Stimulated activated naive CD8-positive, alpha-beta T cell treated with anti-CD3 and anti-CD28 coated beads, Interleukin-15, Interleukin-2, amounts not matched to agents 100 ng/mL and 50 ng/mL, for 24 hours (primary cell): ENCODE measurements at regions not wholly inside any gene's neighbourhood (a gene's known extent, or its start where the extent isn't known, plus 50 kb on each side); places are given as distances from the start of the nearest gene placed in this dataset.

Experiments
- H3K27ac Mint-ChIP-seq: one replicate; pipeline ENCODE4 v1.8.0; 2021; ENCODE audit warnings: mild to moderate bottlenecking, mixed read lengths
- H3K27me3 Mint-ChIP-seq: one replicate; pipeline ENCODE4 v1.8.0; 2021; ENCODE audit warnings: mixed read lengths
- H3K36me3 Mint-ChIP-seq: one replicate; pipeline ENCODE4 v1.8.0; 2021; ENCODE audit warnings: low read depth, mixed read lengths
- H3K4me1 Mint-ChIP-seq: one replicate; pipeline ENCODE4 v1.8.0; 2021; ENCODE audit warnings: low read depth, mixed read lengths
- H3K4me3 Mint-ChIP-seq: one replicate; pipeline ENCODE4 v1.8.0; 2021; ENCODE audit warnings: mild to moderate bottlenecking, mixed read lengths
- H3K9me3 Mint-ChIP-seq: one replicate; pipeline ENCODE4 v1.8.0; 2021; ENCODE audit warnings: mixed read lengths

DNA sequence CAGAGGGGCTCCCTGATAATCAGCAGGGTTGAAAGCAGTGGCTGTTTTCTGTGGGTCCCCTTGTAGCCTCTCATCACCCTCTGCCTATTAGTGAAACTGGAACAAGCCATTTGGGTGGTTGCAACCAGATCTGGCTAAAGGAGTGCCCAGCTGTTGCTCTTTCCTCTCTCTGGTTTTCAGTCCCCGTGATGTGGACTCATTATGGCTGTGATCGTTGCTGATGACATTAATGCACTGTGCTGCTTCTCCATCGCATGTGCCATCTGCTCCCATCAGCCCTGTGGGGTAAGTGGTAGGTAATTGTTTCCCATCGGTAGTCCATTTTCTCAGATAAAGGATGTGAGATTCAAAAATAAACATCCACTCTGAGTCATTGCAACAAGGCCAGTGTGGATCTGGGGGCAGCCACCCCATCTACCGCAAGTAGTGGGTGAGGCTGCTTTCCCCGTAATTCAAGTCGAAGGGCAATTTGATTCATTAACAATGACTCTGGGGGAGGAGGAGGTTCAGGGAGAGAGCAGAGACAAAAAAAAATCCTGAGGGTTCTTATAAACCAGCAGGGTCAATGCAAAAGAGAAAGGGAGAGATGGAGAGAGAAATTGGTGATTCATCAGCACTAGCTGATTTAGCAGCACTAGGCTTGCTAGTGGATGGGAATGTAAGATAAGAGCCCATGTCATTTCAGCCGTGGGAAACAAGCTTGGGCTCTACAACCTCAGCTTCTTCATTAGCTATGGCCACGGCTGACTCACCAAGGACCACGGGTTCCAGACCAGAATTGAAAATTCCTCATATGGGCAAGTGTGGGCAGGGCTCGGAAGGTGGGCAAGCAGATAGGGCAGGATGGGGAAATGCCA lies 357.8 kb downstream of the MID1IP1 start:
- H3K4me3 Mint-ChIP-seq, result no peak overlapping the region
- peaks cover 9% of the 10 kb centered on the region for H3K27me3 Mint-ChIP-seq
- peaks cover 49% of the 10 kb centered on the region for H3K4me1 Mint-ChIP-seq
- no peaks in the 10 kb centered on the region for H3K36me3 Mint-ChIP-seq
- H3K27ac Mint-ChIP-seq, result no peak overlapping the region
- no peaks in the 10 kb centered on the region for H3K9me3 Mint-ChIP-seq

DNA sequence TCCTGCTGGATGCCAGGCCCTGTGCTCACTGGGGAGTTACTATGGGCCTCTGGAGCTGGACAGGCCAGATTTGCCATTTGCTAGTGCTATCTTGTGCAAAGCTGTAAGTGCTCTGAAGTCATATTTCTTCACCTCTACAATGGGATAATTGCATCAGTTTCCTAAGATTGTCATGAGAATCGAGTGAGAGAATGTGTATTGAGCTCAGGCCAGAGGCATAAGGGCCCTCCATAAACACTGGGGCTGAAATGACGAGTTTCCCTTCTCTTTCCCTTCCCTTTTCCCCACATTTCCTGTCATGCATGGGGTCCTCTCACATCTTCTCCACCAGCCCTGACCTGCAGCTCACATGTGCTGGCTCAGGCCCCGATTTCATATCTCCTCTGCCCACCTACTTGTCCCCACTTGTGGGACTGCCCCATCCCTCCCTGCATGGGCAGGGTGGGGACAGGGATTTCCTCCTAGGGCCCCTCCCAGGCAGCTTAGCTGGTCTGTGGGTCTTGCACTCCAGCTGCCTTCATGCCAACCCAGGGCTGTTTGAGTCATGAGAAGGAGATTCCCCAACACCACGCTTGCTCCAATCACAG lies 358.8 kb downstream of the MID1IP1 start:
- Mint-ChIP-seq H3K4me3 (no peak overlapping the region), H3K27ac (peak overlapping the region; percentile 40), H3K36me3 (no peaks in the 10 kb centered on the region), H3K9me3 (no peaks in the 10 kb centered on the region), H3K4me1 (peaks cover 55% of the 10 kb centered on the region), H3K27me3 (peaks cover 9% of the 10 kb centered on the region)

- H3K27ac Mint-ChIP-seq, result peak overlapping the region; percentile 81
- peak overlapping the region; percentile 20 for H3K4me3 Mint-ChIP-seq
- no peaks in the 10 kb centered on the region for H3K9me3 Mint-ChIP-seq
- no peaks in the 10 kb centered on the region for H3K36me3 Mint-ChIP-seq
- H3K27me3 Mint-ChIP-seq, result peaks cover 9% of the 10 kb centered on the region
- H3K4me1 Mint-ChIP-seq, result peaks cover 60% of the 10 kb centered on the region
These were observed 360.5 kb downstream of the MID1IP1 start for GRCh38 chrX:39161611-39162255.

DNA sequence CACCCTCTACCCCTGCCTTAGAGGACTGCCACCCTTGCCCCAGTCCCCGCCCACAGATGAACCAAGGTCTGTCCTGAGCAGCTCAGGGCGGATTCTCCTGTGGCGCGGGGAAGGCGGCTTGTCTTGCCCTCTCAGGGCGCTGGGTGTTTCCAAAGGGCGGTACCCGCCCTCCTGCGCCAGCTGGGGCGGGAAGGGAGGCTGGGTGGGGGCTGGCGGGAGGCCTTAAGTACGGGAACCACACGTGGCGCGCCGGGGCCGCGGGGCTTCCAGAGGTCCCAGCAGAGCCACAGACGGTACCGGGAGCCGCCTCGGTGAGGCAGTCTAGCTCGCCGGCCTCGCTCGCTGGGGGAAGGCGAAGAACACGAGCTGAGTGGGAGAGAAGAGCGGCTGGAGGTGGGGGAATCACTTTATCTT lies 361.1 kb downstream of the MID1IP1 start:
- Mint-ChIP-seq H3K27me3 (peaks cover 9% of the 10 kb centered on the region), H3K9me3 (no peaks in the 10 kb centered on the region), H3K4me1 (peaks cover 60% of the 10 kb centered on the region)

GRCh38 chrX:39163581-39164126 lies 362.4 kb downstream of the MID1IP1 start:
- no peak overlapping the region for H3K27ac Mint-ChIP-seq
- peaks cover 4% of the 10 kb centered on the region for H3K27me3 Mint-ChIP-seq
- H3K36me3 Mint-ChIP-seq, result no peaks in the 10 kb centered on the region
- peaks cover 67% of the 10 kb centered on the region for H3K4me1 Mint-ChIP-seq
- H3K4me3 Mint-ChIP-seq, result no peak overlapping the region
- no peaks in the 10 kb centered on the region for H3K9me3 Mint-ChIP-seq

More for the DNA sequence above, 361.1 kb downstream of the MID1IP1 start:
- Mint-ChIP-seq H3K4me3 (peak overlapping the region; percentile 30), H3K27ac (peak overlapping the region; percentile 81), H3K36me3 (no peaks in the 10 kb centered on the region)

DNA sequence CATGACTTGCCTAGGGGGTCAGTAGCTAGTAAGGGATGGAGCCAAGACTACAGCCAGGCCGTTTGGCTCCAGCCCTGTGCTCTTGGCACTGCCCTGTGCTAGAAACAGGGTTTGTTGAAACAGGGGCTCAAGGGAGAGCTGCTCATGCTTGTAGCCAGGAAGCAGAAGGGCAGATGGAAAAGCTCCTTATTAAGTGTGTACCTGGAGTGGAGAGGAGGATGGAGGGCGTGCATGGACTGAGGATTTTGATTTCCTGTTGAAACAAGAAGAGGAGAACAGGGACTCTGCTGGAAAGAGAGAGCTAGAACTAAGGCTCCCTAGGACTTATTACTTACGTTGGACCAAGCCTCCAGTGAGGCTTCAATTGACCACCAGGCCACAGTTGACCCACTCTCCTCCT lies 363.0 kb downstream of the MID1IP1 start:
- H3K27ac Mint-ChIP-seq, result peak overlapping the region; percentile 12
- peaks cover 62% of the 10 kb centered on the region for H3K4me1 Mint-ChIP-seq
- H3K9me3 Mint-ChIP-seq, result no peaks in the 10 kb centered on the region
- H3K4me3 Mint-ChIP-seq, result no peak overlapping the region
- H3K36me3 Mint-ChIP-seq, result no peaks in the 10 kb centered on the region
- H3K27me3 Mint-ChIP-seq, result peaks cover 4% of the 10 kb centered on the region

- no peak overlapping the region for H3K4me3 Mint-ChIP-seq
- H3K4me1 Mint-ChIP-seq, result peaks cover 54% of the 10 kb centered on the region
- H3K9me3 Mint-ChIP-seq, result no peaks in the 10 kb centered on the region
- H3K27ac Mint-ChIP-seq, result no peak overlapping the region
- peaks cover 4% of the 10 kb centered on the region for H3K27me3 Mint-ChIP-seq
- H3K36me3 Mint-ChIP-seq, result no peaks in the 10 kb centered on the region
These were observed 363.9 kb downstream of the MID1IP1 start for GRCh38 chrX:39165185-39165584.

DNA sequence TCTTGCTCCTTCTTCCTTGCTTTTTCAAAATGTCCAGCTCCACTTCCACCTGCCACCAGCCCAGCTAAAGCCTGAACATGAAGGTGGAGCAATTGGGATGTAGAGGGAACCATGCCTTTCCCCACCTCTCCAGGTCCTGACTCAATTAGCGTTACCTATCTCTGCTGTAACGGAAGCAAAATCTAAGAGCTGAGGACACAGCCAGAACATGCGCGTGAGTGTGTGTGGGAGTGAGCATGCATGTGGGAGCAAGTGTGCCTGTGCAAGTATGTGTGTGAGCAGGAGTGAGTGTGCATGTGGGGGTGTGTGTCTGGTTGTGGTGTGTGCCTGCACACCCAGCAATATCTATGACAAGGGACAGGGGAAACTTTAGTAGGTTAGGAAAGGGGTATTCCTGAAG lies 364.5 kb downstream of the MID1IP1 start:
- Mint-ChIP-seq H3K9me3 (no peaks in the 10 kb centered on the region), H3K27ac (peak overlapping the region; percentile 2), H3K27me3 (peaks cover 4% of the 10 kb centered on the region), H3K4me1 (peaks cover 48% of the 10 kb centered on the region), H3K4me3 (no peak overlapping the region), H3K36me3 (no peaks in the 10 kb centered on the region)

- H3K27ac Mint-ChIP-seq, result no peak overlapping the region
- H3K4me1 Mint-ChIP-seq, result peaks cover 34% of the 10 kb centered on the region
- no peak overlapping the region for H3K4me3 Mint-ChIP-seq
- peaks cover 3% of the 10 kb centered on the region for H3K27me3 Mint-ChIP-seq
- H3K9me3 Mint-ChIP-seq, result no peaks in the 10 kb centered on the region
- no peaks in the 10 kb centered on the region for H3K36me3 Mint-ChIP-seq
These were observed 366.5 kb downstream of the MID1IP1 start for GRCh38 chrX:39167791-39168190.

- no peaks in the 10 kb centered on the region for H3K9me3 Mint-ChIP-seq
- peaks cover 28% of the 10 kb centered on the region for H3K4me1 Mint-ChIP-seq
- no peak overlapping the region for H3K27ac Mint-ChIP-seq
- no peak overlapping the region for H3K4me3 Mint-ChIP-seq
- no peaks in the 10 kb centered on the region for H3K27me3 Mint-ChIP-seq
- no peaks in the 10 kb centered on the region for H3K36me3 Mint-ChIP-seq
These were observed 367.4 kb downstream of the MID1IP1 start for GRCh38 chrX:39168609-39169008.

DNA sequence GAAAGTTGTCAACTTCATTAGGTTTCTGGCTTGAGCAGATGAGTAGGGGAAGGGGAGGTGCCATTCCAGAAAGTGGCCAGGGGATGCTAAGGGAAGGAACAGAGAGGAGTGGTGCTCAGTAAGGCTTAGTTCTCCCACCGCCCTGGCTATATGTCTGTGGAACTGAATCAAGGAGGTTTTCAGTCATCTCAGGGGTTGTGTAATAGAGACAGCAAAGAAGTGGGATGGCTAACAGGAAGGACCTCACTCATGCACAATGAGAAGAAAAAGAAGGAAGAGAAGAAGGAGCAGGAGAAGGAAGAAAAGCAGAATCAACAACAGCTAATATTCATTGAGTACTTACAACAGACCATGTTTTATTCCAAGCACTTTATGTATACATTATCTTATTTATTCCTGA lies 368.7 kb downstream of the MID1IP1 start:
- Mint-ChIP-seq H3K4me3 (no peak overlapping the region), H3K27me3 (no peaks in the 10 kb centered on the region), H3K4me1 (peaks cover 32% of the 10 kb centered on the region), H3K36me3 (no peaks in the 10 kb centered on the region), H3K9me3 (no peaks in the 10 kb centered on the region), H3K27ac (no peak overlapping the region)

DNA sequence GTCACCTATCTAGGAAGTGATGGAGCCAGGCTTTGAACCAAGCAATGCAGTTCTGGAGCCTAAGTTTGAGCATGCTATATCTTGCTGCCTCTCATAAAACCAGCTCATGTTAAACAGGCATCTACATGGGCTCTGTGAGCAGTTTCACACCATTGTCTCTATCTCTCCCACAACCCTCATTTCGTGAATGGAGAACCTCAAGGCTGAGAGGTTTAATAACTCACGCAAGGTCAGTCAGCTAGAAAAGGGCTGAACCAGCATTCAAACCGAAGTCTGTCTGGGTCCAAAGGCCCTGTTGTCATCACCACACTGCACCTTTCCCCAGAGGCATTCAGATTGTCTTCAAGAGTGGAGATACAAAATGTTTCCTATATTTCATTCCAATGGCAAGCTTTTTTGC lies 369.2 kb downstream of the MID1IP1 start:
- Mint-ChIP-seq H3K4me1 (peaks cover 32% of the 10 kb centered on the region), H3K27ac (no peak overlapping the region), H3K36me3 (no peaks in the 10 kb centered on the region), H3K9me3 (no peaks in the 10 kb centered on the region), H3K4me3 (no peak overlapping the region), H3K27me3 (no peaks in the 10 kb centered on the region)

DNA sequence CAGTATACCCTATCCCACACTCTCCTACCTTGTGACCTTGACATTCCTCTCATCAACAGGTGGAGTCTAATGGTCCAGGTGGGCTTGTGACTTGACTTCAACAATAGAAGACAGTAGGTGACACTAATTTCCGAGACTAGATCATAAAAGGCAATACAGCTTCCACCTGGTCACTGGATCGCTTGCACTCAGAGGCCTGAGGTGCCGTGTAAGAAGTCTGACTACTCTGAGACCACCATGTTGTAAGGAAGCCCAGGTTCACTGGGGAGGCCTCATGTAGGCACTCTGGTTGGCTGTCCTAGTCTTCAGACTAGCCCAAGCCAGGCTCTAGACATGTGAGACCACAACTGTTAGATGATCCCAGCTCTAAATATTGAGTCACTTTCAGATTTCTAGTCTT lies 370.4 kb downstream of the MID1IP1 start:
- no peaks in the 10 kb centered on the region for H3K36me3 Mint-ChIP-seq
- no peaks in the 10 kb centered on the region for H3K27me3 Mint-ChIP-seq
- no peak overlapping the region for H3K4me3 Mint-ChIP-seq
- H3K9me3 Mint-ChIP-seq, result no peaks in the 10 kb centered on the region
- H3K27ac Mint-ChIP-seq, result no peak overlapping the region
- H3K4me1 Mint-ChIP-seq, result peaks cover 34% of the 10 kb centered on the region

GRCh38 chrX:39174241-39174771 lies 373.0 kb downstream of the MID1IP1 start:
- no peaks in the 10 kb centered on the region for H3K9me3 Mint-ChIP-seq
- peak overlapping the region; percentile 87 for H3K27ac Mint-ChIP-seq
- H3K27me3 Mint-ChIP-seq, result no peaks in the 10 kb centered on the region
- peaks cover 35% of the 10 kb centered on the region for H3K4me1 Mint-ChIP-seq
- peak overlapping the region; percentile 51 for H3K4me3 Mint-ChIP-seq
- H3K36me3 Mint-ChIP-seq, result no peaks in the 10 kb centered on the region
